Thyroid gland (tissue), 4 donors: ENCODE measurements at regions not wholly inside any gene's neighbourhood (a gene's known extent, or its start where the extent isn't known, plus 50 kb on each side); places are given as distances from the start of the nearest gene placed in this dataset.

Experiments used
- DNase-seq, 2 donors: peaks; one replicate each; pipeline ENCODE4 v3.0.0-alpha.2; 2019
- H3K27ac ChIP-seq, 3 donors: fragments of 200-600 bp; sonication (generic); 1 replicate in 2 of 3; 2 replicates in 1 of 3; pipeline ENCODE4 v1.5.1; 2016 to 2019; ENCODE audit warnings: mild to moderate bottlenecking in 1 of 3, moderate library complexity in 1 of 3
- H3K27me3 ChIP-seq: fragments of 200-600 bp; sonication (generic); one replicate; pipeline ENCODE4 v1.5.1; 2019
- H3K36me3 ChIP-seq, 2 donors: fragments of 200-600 bp; sonication (generic); one replicate each; pipeline ENCODE4 v1.5.1; 2016 to 2019
- H3K4me1 ChIP-seq, 2 donors: fragments of 200-600 bp; sonication (generic); one replicate each; pipeline ENCODE4 v1.5.1; 2017 to 2019
- H3K4me3 ChIP-seq, 3 donors: fragments of 200-600 bp; sonication (generic); replicated peaks in 1 of 3; 1 replicate in 2 of 3; 2 replicates in 1 of 3; pipeline ENCODE4 v1.5.1; 2016; ENCODE audit warnings: mild to moderate bottlenecking in 1 of 3
- H3K9me3 ChIP-seq: fragments of 200-600 bp; sonication (generic); one replicate; pipeline ENCODE4 v1.5.1; 2017
- POLR2A ChIP-seq, 2 donors: fragments of 450-650 bp; IDR thresholded peaks; one replicate each; pipeline ENCODE4 v1.6.1; 2017; ENCODE audit warnings: antibody characterized with exemption in 2 of 2, mild to moderate bottlenecking in 2 of 2, moderate library complexity in 1 of 2
- WGBS, 2 donors: methylation state at CpG; one replicate each; pipeline ENCODE4 v1.1.5; 2017; 5-methylcytosine and 5-hydroxymethylcytosine counted together
- intact Hi-C: fragments of 100-400 bp; cut with DNase I; formaldehyde crosslinking; loops from one replicate; pipeline ENCODE4 v1.15.1; 2023
- TF ChIP-seq, protein P1 (sequence below), 6 experiments: fragments of 200-600 bp in 3 of 6; fragments of 450-650 bp in 3 of 6; sonication (generic) in 3 of 6; IDR thresholded peaks; one replicate each; pipeline ENCODE4 v1.5.1; 2016 to 2019; ENCODE audit warnings: antibody characterized with exemption in 6 of 6, mild to moderate bottlenecking in 2 of 6, inconsistent platforms in 1 of 6, moderate library complexity in 1 of 6

DNA sequence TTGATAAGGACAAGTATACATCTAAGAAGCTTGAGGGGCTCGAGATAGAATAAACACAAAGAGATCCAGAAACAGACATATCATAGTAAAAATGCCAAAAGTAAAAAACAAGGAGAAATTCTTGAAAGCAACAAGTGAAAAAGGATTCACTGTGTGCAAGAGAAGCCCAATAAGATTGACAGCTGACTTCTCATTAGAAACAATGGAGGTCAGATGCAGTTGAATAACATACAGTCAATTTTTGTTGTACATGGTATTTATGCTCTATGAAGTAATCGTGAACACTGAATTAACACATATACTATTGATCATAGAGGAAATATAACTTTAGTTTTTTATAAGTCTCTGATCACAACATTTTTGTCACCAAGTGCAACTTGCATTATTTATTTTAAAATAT is 982.8 kb upstream of the SORCS1 start:
- no peak for DNase-seq
- TF ChIP-seq POLR2A (IDR thresholded peaks at IDR 0.05) = no peak
- TF ChIP-seq, protein P1, sequence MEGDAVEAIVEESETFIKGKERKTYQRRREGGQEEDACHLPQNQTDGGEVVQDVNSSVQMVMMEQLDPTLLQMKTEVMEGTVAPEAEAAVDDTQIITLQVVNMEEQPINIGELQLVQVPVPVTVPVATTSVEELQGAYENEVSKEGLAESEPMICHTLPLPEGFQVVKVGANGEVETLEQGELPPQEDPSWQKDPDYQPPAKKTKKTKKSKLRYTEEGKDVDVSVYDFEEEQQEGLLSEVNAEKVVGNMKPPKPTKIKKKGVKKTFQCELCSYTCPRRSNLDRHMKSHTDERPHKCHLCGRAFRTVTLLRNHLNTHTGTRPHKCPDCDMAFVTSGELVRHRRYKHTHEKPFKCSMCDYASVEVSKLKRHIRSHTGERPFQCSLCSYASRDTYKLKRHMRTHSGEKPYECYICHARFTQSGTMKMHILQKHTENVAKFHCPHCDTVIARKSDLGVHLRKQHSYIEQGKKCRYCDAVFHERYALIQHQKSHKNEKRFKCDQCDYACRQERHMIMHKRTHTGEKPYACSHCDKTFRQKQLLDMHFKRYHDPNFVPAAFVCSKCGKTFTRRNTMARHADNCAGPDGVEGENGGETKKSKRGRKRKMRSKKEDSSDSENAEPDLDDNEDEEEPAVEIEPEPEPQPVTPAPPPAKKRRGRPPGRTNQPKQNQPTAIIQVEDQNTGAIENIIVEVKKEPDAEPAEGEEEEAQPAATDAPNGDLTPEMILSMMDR (IDR thresholded peaks at IDR 0.05) = no peak
- Histone ChIP-seq H3K36me3 (no peaks in the 10 kb centered on the region), H3K4me1 (no peaks in the 10 kb centered on the region), H3K27ac (no peak overlapping the region), H3K27me3 (no peaks in the 10 kb centered on the region), H3K4me3 (no peak overlapping the region), H3K9me3 (no peaks in the 10 kb centered on the region)
- intact Hi-C loops = no loop called here
- WGBS, 2 donors = 87 to 93% methylated on average over 2 of the region's 2 CpGs

DNA sequence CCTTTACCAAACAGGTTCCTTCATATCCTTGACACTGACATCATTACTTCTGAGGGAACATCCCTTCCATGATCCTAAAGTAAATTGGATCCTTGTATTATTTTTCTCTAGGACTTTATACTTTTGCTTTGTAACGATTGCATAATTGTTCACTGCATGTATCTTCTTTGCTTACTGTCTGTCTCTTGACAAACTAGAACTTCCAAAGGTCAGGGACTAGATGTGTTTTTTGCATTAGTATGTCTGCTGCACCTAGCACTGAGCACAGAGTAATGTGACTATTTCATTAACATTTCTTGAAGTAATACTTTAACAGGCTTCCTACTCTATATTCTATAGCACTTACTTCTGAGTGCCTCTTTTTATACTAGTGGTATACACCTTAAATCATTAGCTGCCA is 976.6 kb upstream of the SORCS1 start:
- Histone ChIP-seq H3K27ac (no peak overlapping the region), H3K4me3 (no peak overlapping the region), H3K4me1 (no peaks in the 10 kb centered on the region), H3K9me3 (no peaks in the 10 kb centered on the region), H3K27me3 (no peaks in the 10 kb centered on the region), H3K36me3 (no peaks in the 10 kb centered on the region)
- no peak for TF ChIP-seq POLR2A (IDR thresholded peaks at IDR 0.05)
- TF ChIP-seq, protein P1 (IDR thresholded peaks at IDR 0.05) = no peak
- DNase-seq = no peak
- 89 to 91% methylated on average over 1 of the region's 1 CpG for WGBS, 2 donors
- intact Hi-C loops = no loop called here

DNA sequence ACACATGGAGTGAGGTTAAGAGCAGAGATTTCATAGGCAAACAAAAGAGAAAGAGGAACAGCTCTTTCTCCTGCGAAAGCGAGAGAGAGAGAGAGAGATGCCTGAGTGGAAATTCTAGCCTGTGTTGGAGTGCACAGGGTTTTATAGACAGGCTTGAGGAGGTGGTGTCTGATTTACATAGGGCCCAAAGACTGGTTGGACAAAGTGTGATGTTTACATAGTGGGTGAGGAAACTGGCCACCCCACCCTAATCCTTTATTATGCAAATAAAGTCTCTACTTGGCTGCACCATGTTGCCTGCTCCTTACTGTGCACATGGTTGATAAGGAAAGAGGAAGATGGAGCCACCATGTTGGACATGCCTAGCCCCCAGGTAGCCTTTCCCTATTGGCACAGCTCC is 967.8 kb upstream of the SORCS1 start:
- no peaks in the 10 kb centered on the region for H3K4me1 ChIP-seq
- no peak for TF ChIP-seq POLR2A (IDR thresholded peaks at IDR 0.05)
- TF ChIP-seq, protein P1 (IDR thresholded peaks at IDR 0.05) = no peak
- no peak overlapping the region for H3K27ac ChIP-seq
- no peaks in the 10 kb centered on the region for H3K27me3 ChIP-seq
- no peak overlapping the region for H3K4me3 ChIP-seq
- 63 to 64% methylated on average over 2 of the region's 2 CpGs for WGBS, 2 donors
- intact Hi-C loops = no loop called here
- no peaks in the 10 kb centered on the region for H3K36me3 ChIP-seq
- H3K9me3 ChIP-seq = no peaks in the 10 kb centered on the region
- no peak for DNase-seq

DNA sequence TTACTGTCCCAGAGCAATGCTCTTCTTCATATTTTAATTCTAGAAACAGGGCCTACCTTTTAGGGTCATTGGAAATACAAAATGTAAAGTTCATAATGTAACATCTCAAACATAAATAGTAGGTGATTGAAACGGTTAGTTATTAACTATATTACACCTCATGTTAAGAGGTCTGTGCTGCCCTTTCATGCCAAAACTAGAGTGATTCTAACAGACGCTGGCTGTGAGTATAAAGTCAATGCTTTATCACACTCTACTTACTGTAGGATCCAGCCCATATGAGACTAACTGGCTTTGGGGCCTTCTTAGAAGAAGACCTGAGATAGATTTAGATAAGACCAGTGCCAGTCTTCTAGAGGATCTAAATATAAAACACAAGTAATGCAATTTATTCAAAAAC is 966.1 kb upstream of the SORCS1 start:
- no peak for DNase-seq
- intact Hi-C loops = no loop called here
- Histone ChIP-seq H3K27me3 (no peaks in the 10 kb centered on the region), H3K36me3 (no peaks in the 10 kb centered on the region), H3K27ac (no peak overlapping the region), H3K9me3 (no peaks in the 10 kb centered on the region), H3K4me1 (no peaks in the 10 kb centered on the region), H3K4me3 (no peak overlapping the region)
- 86% methylated on average over 2 of the region's 2 CpGs for WGBS, 2 donors
- TF ChIP-seq POLR2A (IDR thresholded peaks at IDR 0.05) = no peak
- TF ChIP-seq, protein P1 (IDR thresholded peaks at IDR 0.05) = no peak

DNA sequence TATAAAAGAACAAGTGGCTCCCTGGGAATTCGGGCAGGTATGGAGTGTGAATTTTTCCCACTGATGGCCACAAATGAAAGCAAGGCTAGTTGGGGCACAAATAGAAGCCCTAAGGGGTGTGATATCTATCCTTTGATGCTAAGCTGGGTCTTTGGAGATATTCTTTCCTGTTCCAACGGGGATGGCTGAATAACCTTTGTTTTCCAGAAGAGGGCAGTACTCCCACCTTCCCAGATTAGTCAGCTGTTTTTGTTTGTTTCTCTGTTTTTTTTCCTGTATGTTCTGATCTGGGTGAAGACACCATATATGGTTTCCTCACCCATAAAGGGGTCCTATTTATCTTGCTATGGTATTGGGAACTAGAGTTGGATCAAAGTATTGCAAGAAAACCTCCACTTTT is 947.7 kb upstream of the SORCS1 start:
- TF ChIP-seq, protein P1 (IDR thresholded peaks at IDR 0.05) = no peak
- no peak for TF ChIP-seq POLR2A (IDR thresholded peaks at IDR 0.05)
- H3K36me3 ChIP-seq = no peaks in the 10 kb centered on the region
- no peak for DNase-seq
- H3K4me1 ChIP-seq = no peaks in the 10 kb centered on the region
- H3K27ac ChIP-seq = no peak overlapping the region
- no peak overlapping the region for H3K4me3 ChIP-seq
- intact Hi-C loops = no loop called here
- H3K27me3 ChIP-seq = no peaks in the 10 kb centered on the region
- H3K9me3 ChIP-seq = no peaks in the 10 kb centered on the region
- 38 to 45% methylated on average over 2 of the region's 2 CpGs for WGBS, 2 donors
